ENCODE measurements at regions not wholly inside any gene's neighbourhood (a gene's known extent, or its start where the extent isn't known, plus 50 kb on each side); places are given as distances from the start of the nearest gene placed in this dataset.

DNA sequence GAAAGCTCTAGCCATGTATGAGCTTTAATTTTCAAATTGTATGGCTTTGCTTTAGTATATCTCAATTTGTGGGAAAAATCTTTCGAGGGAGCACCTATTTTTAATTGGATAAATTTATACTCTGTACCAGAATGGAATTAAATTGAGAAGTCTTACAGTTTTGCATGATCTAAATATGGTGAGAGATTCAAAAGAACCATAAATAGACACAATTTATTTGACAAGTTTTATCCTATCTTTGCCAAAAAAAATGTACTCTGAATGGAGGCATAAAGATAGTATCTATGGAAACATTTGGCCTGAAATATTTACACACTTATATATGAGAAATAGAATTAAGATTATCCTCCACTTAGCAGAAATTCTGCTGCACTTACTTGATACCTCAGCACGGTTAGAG is 238.4 kb downstream of the NDUFA10 start:
- TF ChIP-seq, protein P1, sequence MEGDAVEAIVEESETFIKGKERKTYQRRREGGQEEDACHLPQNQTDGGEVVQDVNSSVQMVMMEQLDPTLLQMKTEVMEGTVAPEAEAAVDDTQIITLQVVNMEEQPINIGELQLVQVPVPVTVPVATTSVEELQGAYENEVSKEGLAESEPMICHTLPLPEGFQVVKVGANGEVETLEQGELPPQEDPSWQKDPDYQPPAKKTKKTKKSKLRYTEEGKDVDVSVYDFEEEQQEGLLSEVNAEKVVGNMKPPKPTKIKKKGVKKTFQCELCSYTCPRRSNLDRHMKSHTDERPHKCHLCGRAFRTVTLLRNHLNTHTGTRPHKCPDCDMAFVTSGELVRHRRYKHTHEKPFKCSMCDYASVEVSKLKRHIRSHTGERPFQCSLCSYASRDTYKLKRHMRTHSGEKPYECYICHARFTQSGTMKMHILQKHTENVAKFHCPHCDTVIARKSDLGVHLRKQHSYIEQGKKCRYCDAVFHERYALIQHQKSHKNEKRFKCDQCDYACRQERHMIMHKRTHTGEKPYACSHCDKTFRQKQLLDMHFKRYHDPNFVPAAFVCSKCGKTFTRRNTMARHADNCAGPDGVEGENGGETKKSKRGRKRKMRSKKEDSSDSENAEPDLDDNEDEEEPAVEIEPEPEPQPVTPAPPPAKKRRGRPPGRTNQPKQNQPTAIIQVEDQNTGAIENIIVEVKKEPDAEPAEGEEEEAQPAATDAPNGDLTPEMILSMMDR (IDR thresholded peaks at IDR 0.05) = no peak
- TF ChIP-seq POLR2A (IDR thresholded peaks at IDR 0.05) = no peak
